ENCODE measurements at regions not wholly inside any gene's neighbourhood (a gene's known extent, or its start where the extent isn't known, plus 50 kb on each side); places are given as distances from the start of the nearest gene placed in this dataset.

- Mint-ChIP-seq H3K9me3 (no peaks in the 10 kb centered on the region), H3K4me3 (no peak overlapping the region), H3K27me3 (ENCODE audit: low read depth) (no peaks in the 10 kb centered on the region), H3K4me1 (ENCODE audit: low read depth) (no peaks in the 10 kb centered on the region), H3K36me3 (ENCODE audit: insufficient read depth) (no peaks in the 10 kb centered on the region)
- DNase-seq (no peak), ATAC-seq (no peak)
These were observed 61.7 kb upstream of the FGF3 start for GRCh38 chr11:69880826-69881445.

DNA sequence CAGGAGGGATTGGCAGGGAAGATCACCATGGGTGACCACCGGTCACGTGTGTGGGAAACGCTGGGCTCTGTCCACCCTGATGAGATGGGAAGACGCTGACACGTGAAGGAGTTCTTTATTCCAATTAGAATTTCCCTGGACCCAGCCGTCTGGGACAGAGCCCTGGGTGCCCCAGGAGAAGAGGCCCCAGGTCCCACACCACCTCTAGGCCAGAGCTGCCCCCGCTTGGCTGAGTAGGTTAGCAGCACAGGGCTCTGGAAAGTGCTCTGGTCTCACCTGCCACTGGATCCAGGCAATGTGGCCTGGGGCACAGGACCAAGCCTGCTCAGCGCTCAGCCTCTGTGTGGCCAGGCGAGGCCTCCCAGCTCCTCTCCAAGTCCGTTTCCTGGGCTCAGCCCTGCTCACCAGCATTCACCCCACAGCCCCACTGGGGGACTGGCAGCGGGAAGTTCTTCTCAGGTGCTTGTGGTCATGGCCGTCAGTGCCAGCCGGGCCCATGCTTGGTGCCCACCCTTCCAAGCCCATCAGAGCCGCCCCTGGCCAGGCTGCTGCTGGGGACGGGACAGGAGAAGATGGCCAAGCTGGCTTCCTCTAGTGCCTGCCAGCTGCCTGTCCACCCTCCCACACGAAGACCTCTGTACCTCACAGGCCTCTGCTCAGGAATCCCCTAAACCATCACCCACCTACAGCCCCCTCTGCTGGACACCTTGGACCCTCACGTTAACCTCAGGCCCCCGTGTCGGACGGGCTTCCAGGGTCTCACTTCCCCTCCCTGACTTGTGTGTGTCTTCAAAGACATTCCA, 62.5 kb upstream of the FGF3 start:
- H3K27me3 Mint-ChIP-seq (ENCODE audit: low read depth) = no peaks in the 10 kb centered on the region
- ATAC-seq (no peak), DNase-seq (no peak)
- H3K4me1 Mint-ChIP-seq (ENCODE audit: low read depth) = no peaks in the 10 kb centered on the region
- no peaks in the 10 kb centered on the region for H3K9me3 Mint-ChIP-seq
- no peaks in the 10 kb centered on the region for H3K36me3 Mint-ChIP-seq (ENCODE audit: insufficient read depth)
- H3K4me3 Mint-ChIP-seq = no peak overlapping the region

DNA sequence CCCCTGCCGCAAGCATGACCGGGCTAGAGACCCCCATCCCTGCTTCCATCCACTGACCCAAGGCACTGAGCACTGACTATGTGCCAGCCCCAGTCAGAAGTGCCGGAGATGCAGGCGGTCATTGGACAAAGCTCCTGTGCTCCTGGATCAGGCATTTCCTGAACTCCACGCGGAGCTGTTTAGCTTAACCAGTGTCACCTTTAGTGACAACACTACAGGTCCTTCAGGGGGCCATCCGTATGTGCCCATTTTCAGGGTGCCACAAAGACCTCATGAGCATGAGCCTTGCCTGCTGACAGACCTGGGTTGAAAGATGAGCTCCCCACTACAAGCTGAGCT, 63.0 kb upstream of the FGF3 start:
- DNase-seq = no peak
- no peaks in the 10 kb centered on the region for H3K4me1 Mint-ChIP-seq (ENCODE audit: low read depth)
- H3K9me3 Mint-ChIP-seq = no peaks in the 10 kb centered on the region
- H3K4me3 Mint-ChIP-seq = no peak overlapping the region
- no peaks in the 10 kb centered on the region for H3K27me3 Mint-ChIP-seq (ENCODE audit: low read depth)
- H3K36me3 Mint-ChIP-seq (ENCODE audit: insufficient read depth) = no peaks in the 10 kb centered on the region
- no peak for ATAC-seq

GRCh38 chr11:69883292-69884255, 64.4 kb upstream of the FGF3 start:
- ATAC-seq (no peak), DNase-seq (no peak)
- no peaks in the 10 kb centered on the region for H3K36me3 Mint-ChIP-seq (ENCODE audit: insufficient read depth)
- no peaks in the 10 kb centered on the region for H3K9me3 Mint-ChIP-seq
- peaks cover 2% of the 10 kb centered on the region for H3K27me3 Mint-ChIP-seq (ENCODE audit: low read depth)
- H3K4me3 Mint-ChIP-seq = no peak overlapping the region
- no peaks in the 10 kb centered on the region for H3K4me1 Mint-ChIP-seq (ENCODE audit: low read depth)

GRCh38 chr11:69884286-69884685, 65.1 kb upstream of the FGF3 start:
- no peaks in the 10 kb centered on the region for H3K9me3 Mint-ChIP-seq
- ATAC-seq (no peak), DNase-seq (no peak)
- no peaks in the 10 kb centered on the region for H3K4me1 Mint-ChIP-seq (ENCODE audit: low read depth)
- no peaks in the 10 kb centered on the region for H3K36me3 Mint-ChIP-seq (ENCODE audit: insufficient read depth)
- no peak overlapping the region for H3K4me3 Mint-ChIP-seq
- H3K27me3 Mint-ChIP-seq (ENCODE audit: low read depth) = peaks cover 7% of the 10 kb centered on the region

- no peaks in the 10 kb centered on the region for H3K9me3 Mint-ChIP-seq
- DNase-seq (no peak), ATAC-seq (no peak)
- no peak overlapping the region for H3K4me3 Mint-ChIP-seq
- no peaks in the 10 kb centered on the region for H3K36me3 Mint-ChIP-seq (ENCODE audit: insufficient read depth)
- peaks cover 11% of the 10 kb centered on the region for H3K27me3 Mint-ChIP-seq (ENCODE audit: low read depth)
- no peaks in the 10 kb centered on the region for H3K4me1 Mint-ChIP-seq (ENCODE audit: low read depth)
These were observed 65.5 kb upstream of the FGF3 start for GRCh38 chr11:69884751-69885150.

GRCh38 chr11:69887330-69887729, 68.1 kb upstream of the FGF3 start:
- H3K4me1 Mint-ChIP-seq (ENCODE audit: low read depth) = no peaks in the 10 kb centered on the region
- H3K4me3 Mint-ChIP-seq = no peak overlapping the region
- H3K27me3 Mint-ChIP-seq (ENCODE audit: low read depth) = peaks cover 29% of the 10 kb centered on the region
- H3K9me3 Mint-ChIP-seq = no peaks in the 10 kb centered on the region
- DNase-seq (no peak), ATAC-seq (no peak)
- H3K36me3 Mint-ChIP-seq (ENCODE audit: insufficient read depth) = no peaks in the 10 kb centered on the region

- Mint-ChIP-seq H3K36me3 (ENCODE audit: insufficient read depth) (no peaks in the 10 kb centered on the region), H3K27me3 (ENCODE audit: low read depth) (peaks cover 35% of the 10 kb centered on the region), H3K4me1 (ENCODE audit: low read depth) (no peaks in the 10 kb centered on the region), H3K9me3 (no peaks in the 10 kb centered on the region), H3K4me3 (no peak overlapping the region)
- DNase-seq (no peak), ATAC-seq (no peak)
These were observed 68.7 kb upstream of the FGF3 start for GRCh38 chr11:69887841-69888427.

DNA sequence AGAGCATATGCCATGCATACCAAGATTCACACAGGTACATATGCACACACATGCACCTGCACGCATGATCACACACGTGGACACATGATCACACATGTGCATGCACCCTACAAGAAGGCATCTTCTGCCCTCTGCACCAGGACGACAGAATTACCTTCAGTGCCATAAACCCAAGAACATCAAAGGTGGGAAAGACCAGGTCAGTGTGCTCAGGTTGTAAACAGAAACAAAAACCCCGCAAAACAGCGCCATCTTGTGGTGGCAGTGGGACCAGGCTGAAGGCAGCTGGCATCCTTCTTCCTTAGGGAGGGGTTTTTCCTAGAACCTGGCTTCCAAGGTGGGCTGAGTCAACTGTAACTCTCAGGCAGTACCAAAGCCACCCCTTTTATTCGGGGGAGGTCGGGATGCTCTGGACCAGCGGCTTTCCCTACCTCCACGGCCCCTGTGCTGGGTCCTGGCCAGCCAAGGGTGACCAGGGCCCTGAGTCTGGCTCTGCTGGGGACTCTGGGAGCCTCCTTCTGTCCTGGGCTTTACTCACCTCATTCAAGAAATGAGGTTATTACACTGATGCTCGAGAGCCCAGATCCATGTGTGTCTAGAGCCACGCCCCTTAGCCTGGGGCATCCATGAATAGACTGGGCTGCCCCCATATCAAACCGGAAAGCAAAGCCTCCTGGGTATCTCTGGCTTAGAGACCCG, 69.4 kb upstream of the FGF3 start:
- ATAC-seq (peak; percentile 54 to 77), DNase-seq (peak; percentile 63)
- Mint-ChIP-seq H3K36me3 (ENCODE audit: insufficient read depth) (no peaks in the 10 kb centered on the region), H3K9me3 (no peaks in the 10 kb centered on the region), H3K27me3 (ENCODE audit: low read depth) (peaks cover 37% of the 10 kb centered on the region), H3K4me3 (no peak overlapping the region), H3K4me1 (ENCODE audit: low read depth) (no peaks in the 10 kb centered on the region)

DNA sequence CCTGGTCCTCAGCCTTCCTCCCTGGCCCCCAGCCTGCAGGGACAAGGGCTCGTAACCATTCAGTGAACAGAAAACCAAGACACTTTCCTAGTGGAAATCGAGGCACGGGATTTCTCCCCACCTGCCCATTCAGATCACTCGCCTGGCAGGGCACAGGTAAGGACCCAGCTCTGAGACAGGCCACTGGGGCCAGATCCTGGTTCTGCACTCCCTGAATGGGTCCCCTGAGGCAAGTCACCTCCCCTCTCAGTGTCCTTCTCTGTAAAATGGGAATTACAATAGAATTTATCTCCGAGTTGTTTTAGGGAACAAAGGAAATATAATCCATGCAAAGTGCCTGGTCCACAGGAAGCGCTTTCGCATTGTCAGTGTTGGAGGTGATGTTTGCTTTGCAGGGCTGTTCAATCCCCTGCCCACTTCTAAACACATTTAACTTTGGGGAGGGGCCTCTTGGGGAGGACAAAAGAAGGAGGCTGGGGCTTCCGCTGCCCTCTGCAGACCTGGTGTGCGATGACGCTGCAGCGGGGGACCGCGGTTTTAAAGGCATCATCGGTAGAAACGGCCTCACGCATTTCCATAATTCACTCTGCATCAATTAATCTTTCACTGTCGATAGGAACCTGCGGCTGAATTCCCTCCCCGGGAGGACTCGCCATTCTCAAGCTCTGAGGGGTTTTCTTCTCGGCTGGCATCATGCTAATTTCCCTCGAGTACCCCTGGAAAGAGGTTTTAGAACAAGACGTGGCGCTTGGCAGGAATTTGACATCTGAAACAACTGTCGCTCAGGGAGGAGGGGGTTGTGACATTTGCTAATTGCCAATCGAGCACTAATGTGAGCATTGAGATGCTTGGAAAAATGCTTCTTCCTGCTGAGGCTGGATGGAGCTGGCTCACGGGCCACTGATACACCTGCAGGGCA, 70.4 kb upstream of the FGF3 start:
- no peak overlapping the region for H3K4me3 Mint-ChIP-seq
- H3K9me3 Mint-ChIP-seq = no peaks in the 10 kb centered on the region
- DNase-seq (no peak), ATAC-seq (no peak)
- H3K4me1 Mint-ChIP-seq (ENCODE audit: low read depth) = no peaks in the 10 kb centered on the region
- no peaks in the 10 kb centered on the region for H3K36me3 Mint-ChIP-seq (ENCODE audit: insufficient read depth)
- peaks cover 47% of the 10 kb centered on the region for H3K27me3 Mint-ChIP-seq (ENCODE audit: low read depth)

- Mint-ChIP-seq H3K36me3 (ENCODE audit: insufficient read depth) (no peaks in the 10 kb centered on the region), H3K4me1 (ENCODE audit: low read depth) (no peaks in the 10 kb centered on the region)
These were observed 71.3 kb upstream of the FGF3 start for GRCh38 chr11:69890476-69890875.

GRCh38 chr11:69891421-69892236, 72.4 kb upstream of the FGF3 start:
- no peaks in the 10 kb centered on the region for H3K36me3 Mint-ChIP-seq (ENCODE audit: insufficient read depth)
- H3K9me3 Mint-ChIP-seq = no peaks in the 10 kb centered on the region
- H3K4me3 Mint-ChIP-seq = no peak overlapping the region
- no peaks in the 10 kb centered on the region for H3K4me1 Mint-ChIP-seq (ENCODE audit: low read depth)
- peaks cover 47% of the 10 kb centered on the region for H3K27me3 Mint-ChIP-seq (ENCODE audit: low read depth)
- ATAC-seq (no peak), DNase-seq (no peak)

More at GRCh38 chr11:69890476-69890875, 71.3 kb upstream of the FGF3 start:
- Mint-ChIP-seq H3K27me3 (ENCODE audit: low read depth) (peaks cover 47% of the 10 kb centered on the region), H3K9me3 (no peaks in the 10 kb centered on the region), H3K4me3 (no peak overlapping the region)
- no peak for ATAC-seq
- no peak for DNase-seq

All from activated T-cell treated with anti-CD3 and anti-CD28 coated beads, Interleukin-2, amount 50 U/mL, for 4 hours (primary cell).